HUES64 (cell line): ENCODE measurements at regions not wholly inside any gene's neighbourhood (a gene's known extent, or its start where the extent isn't known, plus 50 kb on each side); places are given as distances from the start of the nearest gene placed in this dataset.
"Not testable (repeated sequence)": the region's sequence is repeated elsewhere in the genome, so short reads cannot be mapped to it uniquely, and the experiment has no call there.

Experiments
- H3K27ac ChIP-seq: 2 replicates; pipeline ENCODE4 v1.7.0; 2013; ENCODE audit warnings: low read depth, low read length, inconsistent platforms
- H3K27me3 ChIP-seq: 2 replicates; pipeline ENCODE4 v1.6.1; 2013; ENCODE audit warnings: mild to moderate bottlenecking, low read length; ENCODE audit not compliant: insufficient read depth
- H3K36me3 ChIP-seq: 2 replicates; pipeline ENCODE4 v1.6.1; 2013; ENCODE audit warnings: mild to moderate bottlenecking, low read length; ENCODE audit not compliant: insufficient read depth
- H3K4me1 ChIP-seq: 2 replicates; pipeline ENCODE4 v1.6.1; 2013; ENCODE audit warnings: mild to moderate bottlenecking, low read length, moderate library complexity; ENCODE audit not compliant: insufficient read depth
- H3K4me3 ChIP-seq: 2 replicates; pipeline ENCODE4 v1.5.1; 2013; ENCODE audit warnings: mild to moderate bottlenecking, low read length, moderate library complexity
- H3K9ac ChIP-seq: 2 replicates; pipeline ENCODE4 v1.6.1; 2013; ENCODE audit warnings: mild to moderate bottlenecking, low read depth, low read length
- H3K9me3 ChIP-seq: 2 replicates; pipeline ENCODE4 v1.6.1; 2013; ENCODE audit warnings: low read depth, low read length; ENCODE audit not compliant: insufficient read depth
- WGBS: fragments of 150-250, 120-280 bp; methylation state at CpG from one replicate; pipeline ENCODE4 v1.1.7; 2013; ENCODE audit warnings: missing lambda C conversion rate; 5-methylcytosine and 5-hydroxymethylcytosine counted together

- H3K9ac ChIP-seq, result no peak overlapping the region
- H3K27me3 ChIP-seq, result no peaks in the 10 kb centered on the region
- 95% methylated on average over 18 of the region's 20 CpGs for WGBS
- H3K4me1 ChIP-seq, result no peaks in the 10 kb centered on the region
- no peak overlapping the region for H3K4me3 ChIP-seq
- H3K27ac ChIP-seq, result no peak overlapping the region
- no peaks in the 10 kb centered on the region for H3K9me3 ChIP-seq
- no peaks in the 10 kb centered on the region for H3K36me3 ChIP-seq
Observed at GRCh38 chr3:96619475-96619874, 194.9 kb upstream of the EPHA6 start.

GRCh38 chr3:96622878-96623277 lies 191.5 kb upstream of the EPHA6 start:
- no peaks in the 10 kb centered on the region for H3K36me3 ChIP-seq
- no peak overlapping the region for H3K9ac ChIP-seq
- no peaks in the 10 kb centered on the region for H3K4me1 ChIP-seq
- 98% methylated on average over 2 of the region's 2 CpGs for WGBS
- H3K4me3 ChIP-seq, result no peak overlapping the region
- no peak overlapping the region for H3K27ac ChIP-seq
- H3K27me3 ChIP-seq, result no peaks in the 10 kb centered on the region
- no peaks in the 10 kb centered on the region for H3K9me3 ChIP-seq

GRCh38 chr3:96631050-96631449 lies 183.3 kb upstream of the EPHA6 start:
- Histone ChIP-seq H3K27ac (no peak overlapping the region), H3K9ac (no peak overlapping the region), H3K27me3 (no peaks in the 10 kb centered on the region), H3K4me1 (no peaks in the 10 kb centered on the region), H3K36me3 (no peaks in the 10 kb centered on the region), H3K4me3 (no peak overlapping the region), H3K9me3 (no peaks in the 10 kb centered on the region)
- 81% methylated on average over 1 of the region's 1 CpG for WGBS

GRCh38 chr3:96646596-96646995 lies 167.8 kb upstream of the EPHA6 start:
- H3K36me3 ChIP-seq, result no peaks in the 10 kb centered on the region
- H3K4me3 ChIP-seq, result no peak overlapping the region
- H3K9me3 ChIP-seq, result no peaks in the 10 kb centered on the region
- no peaks in the 10 kb centered on the region for H3K27me3 ChIP-seq
- 90% methylated on average over 20 of the region's 20 CpGs for WGBS
- H3K4me1 ChIP-seq, result no peaks in the 10 kb centered on the region
- H3K9ac ChIP-seq, result no peak overlapping the region
- no peak overlapping the region for H3K27ac ChIP-seq

GRCh38 chr3:96657710-96658109 lies 156.7 kb upstream of the EPHA6 start:
- H3K27ac ChIP-seq, result no peak overlapping the region
- H3K4me3 ChIP-seq, result no peak overlapping the region
- 0 out of 2 replicates have a peak, but pooled peaks cover 7% of the 10 kb centered on the region for H3K9me3 ChIP-seq
- no peaks in the 10 kb centered on the region for H3K36me3 ChIP-seq
- H3K9ac ChIP-seq, result no peak overlapping the region
- peaks cover 8% of the 10 kb centered on the region; the same call in 1 of the 2 replicates for H3K4me1 ChIP-seq
- H3K27me3 ChIP-seq, result no peaks in the 10 kb centered on the region
- 90% methylated on average over 8 of the region's 8 CpGs for WGBS

GRCh38 chr3:96671861-96672595 lies 142.4 kb upstream of the EPHA6 start:
- H3K4me3 ChIP-seq, H3K27me3 ChIP-seq, H3K4me1 ChIP-seq, H3K27ac ChIP-seq, H3K36me3 ChIP-seq, H3K9ac ChIP-seq, H3K9me3 ChIP-seq: not testable (repeated sequence)
- WGBS, result 93% methylated on average over 7 of the region's 7 CpGs

GRCh38 chr3:96677156-96677555 lies 137.2 kb upstream of the EPHA6 start:
- no peaks in the 10 kb centered on the region for H3K4me1 ChIP-seq
- H3K27me3 ChIP-seq, result no peaks in the 10 kb centered on the region
- no peak overlapping the region for H3K4me3 ChIP-seq
- H3K36me3 ChIP-seq, result no peaks in the 10 kb centered on the region
- no peak overlapping the region for H3K9ac ChIP-seq
- H3K27ac ChIP-seq, result no peak overlapping the region
- H3K9me3 ChIP-seq, result no peaks in the 10 kb centered on the region
- 45% methylated on average over 1 of the region's 1 CpG for WGBS

GRCh38 chr3:96678325-96678724 lies 136.1 kb upstream of the EPHA6 start:
- H3K9me3 ChIP-seq, result no peaks in the 10 kb centered on the region
- no peaks in the 10 kb centered on the region for H3K4me1 ChIP-seq
- no peak overlapping the region for H3K4me3 ChIP-seq
- 100% methylated on average over 2 of the region's 3 CpGs for WGBS
- H3K36me3 ChIP-seq, result no peaks in the 10 kb centered on the region
- H3K27me3 ChIP-seq, result no peaks in the 10 kb centered on the region
- H3K27ac ChIP-seq, result no peak overlapping the region
- H3K9ac ChIP-seq, result no peak overlapping the region

GRCh38 chr3:96700322-96701315 lies 113.8 kb upstream of the EPHA6 start:
- Histone ChIP-seq H3K27ac (no peak overlapping the region), H3K27me3 (no peaks in the 10 kb centered on the region), H3K9me3 (no peaks in the 10 kb centered on the region), H3K4me3 (no peak overlapping the region), H3K36me3 (no peaks in the 10 kb centered on the region), H3K9ac (no peak overlapping the region), H3K4me1 (no peaks in the 10 kb centered on the region)
- 80% methylated on average over 5 of the region's 5 CpGs for WGBS

- Histone ChIP-seq H3K27me3 (no peaks in the 10 kb centered on the region), H3K27ac (no peak overlapping the region), H3K4me1 (no peaks in the 10 kb centered on the region), H3K4me3 (no peak overlapping the region), H3K9me3 (no peaks in the 10 kb centered on the region), H3K9ac (no peak overlapping the region), H3K36me3 (no peaks in the 10 kb centered on the region)
- 100% methylated on average over 1 of the region's 2 CpGs for WGBS
Observed at GRCh38 chr3:96705895-96706294, 108.5 kb upstream of the EPHA6 start.

GRCh38 chr3:96706509-96706908 lies 107.9 kb upstream of the EPHA6 start:
- H3K9ac ChIP-seq, result no peak overlapping the region
- H3K27ac ChIP-seq, result no peak overlapping the region
- no peaks in the 10 kb centered on the region for H3K27me3 ChIP-seq
- no peaks in the 10 kb centered on the region for H3K9me3 ChIP-seq
- no peaks in the 10 kb centered on the region for H3K4me1 ChIP-seq
- H3K4me3 ChIP-seq, result no peak overlapping the region
- H3K36me3 ChIP-seq, result no peaks in the 10 kb centered on the region
